HG03064 (cell line): ENCODE measurements at regions not wholly inside any gene's neighbourhood (a gene's known extent, or its start where the extent isn't known, plus 50 kb on each side); places are given as distances from the start of the nearest gene placed in this dataset.
"Not testable (repeated sequence)": the region's sequence is repeated elsewhere in the genome, so short reads cannot be mapped to it uniquely, and the experiment has no call there.

Source experiments
- ATAC-seq: cut with Tn5 transposase; IDR thresholded peaks from one replicate; pipeline ENCODE4 v1.9.1; 2021; ENCODE audit warnings: low read depth; ENCODE audit not compliant: unreplicated experiment

DNA sequence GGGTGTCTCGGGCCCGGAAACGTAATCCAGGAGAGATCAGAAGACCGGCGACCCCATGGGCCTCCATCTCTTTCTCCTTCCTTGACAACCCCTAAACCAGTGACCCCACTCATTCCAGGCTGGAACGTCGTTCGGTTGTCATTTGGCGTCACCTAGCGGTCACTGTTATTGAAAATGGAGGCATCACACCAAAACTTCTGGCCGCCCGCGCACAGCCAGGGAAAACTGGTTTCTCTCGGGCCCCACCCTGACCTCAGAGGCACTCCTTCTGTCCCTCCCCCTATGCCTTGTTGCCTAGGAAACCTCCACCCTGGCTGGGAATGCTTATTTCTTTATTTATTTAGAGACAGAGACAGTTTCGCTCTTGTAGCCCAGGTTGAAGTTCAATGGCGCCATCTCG is 2327.3 kb upstream of the TPTE start:
- ATAC-seq = peak; percentile 81

DNA sequence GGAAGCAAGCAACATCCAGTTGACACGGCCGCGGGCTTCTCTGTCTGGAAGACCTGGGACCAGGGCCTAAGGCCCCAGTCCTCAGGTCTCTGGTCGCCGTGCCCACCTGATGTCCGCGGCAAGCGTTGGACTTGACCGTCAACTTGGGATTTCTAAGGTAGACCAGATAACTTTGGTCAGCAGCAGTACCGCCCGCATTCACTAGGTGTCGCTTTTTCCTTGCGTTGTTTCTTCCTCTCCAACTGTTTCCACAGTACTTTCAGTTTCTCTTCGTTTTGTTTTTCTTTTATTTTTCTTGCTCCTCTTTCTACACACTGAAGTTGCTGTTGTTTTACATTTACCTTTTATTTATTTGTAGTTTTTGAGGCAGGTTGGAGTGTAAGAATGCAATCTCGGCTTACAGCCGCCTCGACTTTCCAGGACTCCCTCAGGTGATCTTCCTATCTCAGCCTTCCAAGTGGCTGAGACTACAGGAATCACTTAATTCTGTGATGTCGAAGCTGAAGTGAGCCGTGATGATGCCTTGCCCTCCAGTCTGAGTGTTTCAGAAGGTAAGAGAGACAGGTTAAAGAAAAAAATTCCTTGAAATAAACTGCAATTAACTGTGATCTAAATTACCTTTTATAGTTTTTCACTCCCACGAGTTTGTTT is 2323.9 kb upstream of the TPTE start:
- ATAC-seq = not testable (repeated sequence)

DNA sequence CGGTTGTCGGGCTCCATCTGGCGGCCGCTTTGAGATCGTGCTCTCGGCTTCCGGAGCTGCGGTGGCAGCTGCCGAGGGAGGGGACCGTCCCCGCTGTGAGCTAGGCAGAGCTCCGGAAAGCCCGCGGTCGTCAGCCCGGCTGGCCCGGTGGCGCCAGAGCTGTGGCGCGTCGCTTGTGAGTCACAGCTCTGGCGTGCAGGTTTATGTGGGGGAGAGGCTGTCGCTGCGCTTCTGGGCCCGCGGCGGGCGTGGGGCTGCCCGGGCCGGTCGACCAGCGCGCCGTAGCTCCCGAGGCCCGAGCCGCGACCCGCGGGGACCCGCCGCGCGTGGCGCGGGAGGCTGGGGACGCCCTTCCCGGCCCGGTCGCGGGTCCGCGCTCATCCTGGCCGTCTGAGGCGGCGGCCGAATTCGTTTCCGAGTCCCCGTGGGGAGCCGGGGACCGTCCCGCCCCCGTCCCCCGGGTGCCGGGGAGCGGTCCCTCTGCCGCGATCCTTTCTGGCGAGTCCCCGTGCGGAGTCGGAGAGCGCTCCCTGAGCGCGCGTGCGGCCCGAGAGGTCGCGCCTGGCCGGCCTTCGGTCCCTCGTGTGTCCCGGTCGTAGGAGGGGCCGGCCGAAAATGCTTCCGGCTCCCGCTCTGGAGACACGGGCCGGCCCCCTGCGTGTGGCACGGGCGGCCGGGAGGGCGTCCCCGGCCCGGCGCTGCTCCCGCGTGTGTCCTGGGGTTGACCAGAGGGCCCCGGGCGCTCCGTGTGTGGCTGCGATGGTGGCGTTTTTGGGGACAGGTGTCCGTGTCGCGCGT is 2316.1 kb upstream of the TPTE start:
- ATAC-seq = not testable (repeated sequence)

DNA sequence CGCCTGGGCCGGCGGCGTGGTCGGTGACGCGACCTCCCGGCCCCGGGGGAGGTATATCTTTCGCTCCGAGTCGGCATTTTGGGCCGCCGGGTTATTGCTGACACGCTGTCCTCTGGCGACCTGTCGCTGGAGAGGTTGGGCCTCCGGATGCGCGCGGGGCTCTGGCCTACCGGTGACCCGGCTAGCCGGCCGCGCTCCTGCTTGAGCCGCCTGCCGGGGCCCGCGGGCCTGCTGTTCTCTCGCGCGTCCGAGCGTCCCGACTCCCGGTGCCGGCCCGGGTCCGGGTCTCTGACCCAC is 2315.5 kb upstream of the TPTE start:
- not testable (repeated sequence) for ATAC-seq

DNA sequence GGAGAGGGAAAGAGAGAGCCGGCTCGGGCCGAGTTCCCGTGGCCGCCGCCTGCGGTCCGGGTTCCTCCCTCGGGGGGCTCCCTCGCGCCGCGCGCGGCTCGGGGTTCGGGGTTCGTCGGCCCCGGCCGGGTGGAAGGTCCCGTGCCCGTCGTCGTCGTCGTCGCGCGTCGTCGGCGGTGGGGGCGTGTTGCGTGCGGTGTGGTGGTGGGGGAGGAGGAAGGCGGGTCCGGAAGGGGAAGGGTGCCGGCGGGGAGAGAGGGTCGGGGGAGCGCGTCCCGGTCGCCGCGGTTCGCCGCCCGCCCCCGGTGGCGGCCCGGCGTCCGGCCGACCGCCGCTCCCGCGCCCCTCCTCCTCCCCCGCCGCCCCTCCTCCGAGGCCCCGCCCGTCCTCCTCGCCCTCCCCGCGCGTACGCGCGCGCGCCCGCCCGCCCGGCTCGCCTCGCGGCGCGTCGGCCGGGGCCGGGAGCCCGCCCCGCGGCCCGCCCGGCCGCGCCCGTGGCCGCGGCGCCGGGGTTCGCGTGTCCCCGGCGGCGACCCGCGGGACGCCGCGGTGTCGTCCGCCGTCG is 2308.3 kb upstream of the TPTE start:
- ATAC-seq = not testable (repeated sequence)

DNA sequence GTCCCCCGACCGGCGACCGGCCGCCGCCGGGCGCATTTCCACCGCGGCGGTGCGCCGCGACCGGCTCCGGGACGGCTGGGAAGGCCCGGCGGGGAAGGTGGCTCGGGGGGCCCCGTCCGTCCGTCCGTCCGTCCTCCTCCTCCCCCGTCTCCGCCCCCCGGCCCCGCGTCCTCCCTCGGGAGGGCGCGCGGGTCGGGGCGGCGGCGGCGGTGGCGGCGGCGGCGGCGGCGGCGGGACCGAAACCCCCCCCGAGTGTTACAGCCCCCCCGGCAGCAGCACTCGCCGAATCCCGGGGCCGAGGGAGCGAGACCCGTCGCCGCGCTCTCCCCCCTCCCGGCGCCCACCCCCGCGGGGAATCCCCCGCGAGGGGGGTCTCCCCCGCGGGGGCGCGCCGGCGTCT is 2306.8 kb upstream of the TPTE start:
- ATAC-seq = not testable (repeated sequence)

DNA sequence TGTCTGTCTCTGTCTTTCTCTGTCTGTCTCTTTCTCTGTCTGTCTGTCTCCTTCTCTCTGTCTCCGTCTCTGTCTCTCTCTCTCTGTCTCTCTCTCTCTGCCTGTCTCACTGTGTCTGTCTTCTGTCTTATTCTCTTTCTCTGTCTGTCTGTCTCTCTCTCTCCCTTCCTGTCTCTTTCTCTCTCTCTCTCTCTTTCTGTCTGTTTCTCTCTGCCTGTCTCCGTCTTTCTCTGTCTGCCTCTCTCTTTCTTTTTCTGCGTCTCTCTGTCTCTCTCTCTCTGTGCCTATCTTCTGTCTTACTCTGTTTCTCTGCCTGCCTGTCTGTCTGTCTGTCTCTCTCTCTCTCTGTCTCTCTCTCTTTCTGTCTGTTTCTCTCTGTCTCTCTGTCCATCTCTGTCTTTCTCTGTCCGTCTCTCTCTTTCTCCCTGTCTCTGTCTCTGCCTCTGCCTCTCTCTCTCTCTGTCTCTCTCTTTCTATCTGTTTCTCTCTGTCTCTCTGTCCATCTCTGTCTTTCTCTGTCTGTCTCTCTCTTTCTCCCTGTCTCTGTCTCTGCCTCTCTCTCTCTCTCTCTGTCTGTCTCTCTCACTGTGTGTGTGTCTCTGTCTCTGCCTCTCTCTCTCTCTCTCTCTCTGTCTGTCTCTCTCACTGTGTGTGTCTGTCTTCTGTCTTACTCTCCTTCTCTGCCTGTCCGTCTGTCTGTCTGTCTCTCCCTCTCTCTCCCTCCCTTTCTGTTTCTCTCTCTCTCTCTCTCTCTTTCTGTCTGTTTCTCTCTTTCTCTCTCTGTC is 2291.8 kb upstream of the TPTE start:
- ATAC-seq = not testable (repeated sequence)

DNA sequence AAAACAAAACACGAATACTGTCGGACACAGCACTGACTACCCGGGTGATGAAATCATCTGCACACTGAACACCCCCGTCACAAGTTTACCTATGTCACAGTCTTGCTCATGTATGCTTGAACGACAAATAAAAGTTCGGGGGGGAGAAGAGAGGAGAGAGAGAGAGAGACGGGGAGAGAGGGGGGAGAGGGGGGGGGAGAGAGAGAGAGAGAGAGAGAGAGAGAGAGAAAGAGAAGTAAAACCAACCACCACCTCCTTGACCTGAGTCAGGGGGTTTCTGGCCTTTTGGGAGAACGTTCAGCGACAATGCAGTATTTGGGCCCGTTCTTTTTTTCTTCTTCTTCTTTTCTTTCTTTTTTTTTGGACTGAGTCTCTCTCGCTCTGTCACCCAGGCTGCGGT is 2290.1 kb upstream of the TPTE start:
- ATAC-seq = not testable (repeated sequence)

DNA sequence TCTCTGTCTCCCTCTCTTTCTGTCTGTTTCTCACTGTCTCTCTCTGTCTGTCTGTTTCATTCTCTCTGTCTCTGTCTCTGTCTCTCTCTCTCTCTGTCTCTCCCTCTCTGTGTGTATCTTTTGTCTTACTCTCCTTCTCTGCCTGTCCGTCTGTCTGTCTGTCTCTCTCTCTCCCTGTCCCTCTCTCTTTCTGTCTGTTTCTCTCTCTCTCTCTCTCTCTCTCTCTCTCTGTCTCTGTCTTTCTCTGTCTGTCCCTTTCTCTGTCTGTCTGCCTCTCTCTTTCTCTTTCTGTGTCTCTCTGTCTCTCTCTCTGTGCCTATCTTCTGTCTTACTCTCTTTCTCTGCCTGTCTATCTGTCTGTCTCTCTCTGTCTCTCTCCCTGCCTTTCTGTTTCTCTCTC is 2288.4 kb upstream of the TPTE start:
- not testable (repeated sequence) for ATAC-seq

DNA sequence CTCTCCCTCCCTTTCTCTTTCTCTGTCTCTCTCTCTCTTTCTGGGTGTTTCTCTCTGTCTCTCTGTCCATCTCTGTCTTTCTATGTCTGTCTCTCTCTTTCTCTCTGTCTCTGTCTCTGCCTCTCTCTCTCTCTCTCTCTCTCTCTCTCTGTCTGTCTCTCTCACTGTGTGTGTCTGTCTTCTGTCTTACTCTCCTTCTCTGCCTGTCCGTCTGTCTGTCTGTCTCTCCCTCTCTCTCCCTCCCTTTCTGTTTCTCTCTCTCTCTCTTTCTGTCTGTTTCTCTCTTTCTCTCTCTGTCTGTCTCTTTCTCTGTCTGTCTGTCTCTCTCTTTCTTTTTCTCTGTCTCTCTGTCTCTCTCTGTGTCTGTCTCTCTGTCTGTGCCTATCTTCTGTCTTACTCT is 2287.3 kb upstream of the TPTE start:
- ATAC-seq = not testable (repeated sequence)

DNA sequence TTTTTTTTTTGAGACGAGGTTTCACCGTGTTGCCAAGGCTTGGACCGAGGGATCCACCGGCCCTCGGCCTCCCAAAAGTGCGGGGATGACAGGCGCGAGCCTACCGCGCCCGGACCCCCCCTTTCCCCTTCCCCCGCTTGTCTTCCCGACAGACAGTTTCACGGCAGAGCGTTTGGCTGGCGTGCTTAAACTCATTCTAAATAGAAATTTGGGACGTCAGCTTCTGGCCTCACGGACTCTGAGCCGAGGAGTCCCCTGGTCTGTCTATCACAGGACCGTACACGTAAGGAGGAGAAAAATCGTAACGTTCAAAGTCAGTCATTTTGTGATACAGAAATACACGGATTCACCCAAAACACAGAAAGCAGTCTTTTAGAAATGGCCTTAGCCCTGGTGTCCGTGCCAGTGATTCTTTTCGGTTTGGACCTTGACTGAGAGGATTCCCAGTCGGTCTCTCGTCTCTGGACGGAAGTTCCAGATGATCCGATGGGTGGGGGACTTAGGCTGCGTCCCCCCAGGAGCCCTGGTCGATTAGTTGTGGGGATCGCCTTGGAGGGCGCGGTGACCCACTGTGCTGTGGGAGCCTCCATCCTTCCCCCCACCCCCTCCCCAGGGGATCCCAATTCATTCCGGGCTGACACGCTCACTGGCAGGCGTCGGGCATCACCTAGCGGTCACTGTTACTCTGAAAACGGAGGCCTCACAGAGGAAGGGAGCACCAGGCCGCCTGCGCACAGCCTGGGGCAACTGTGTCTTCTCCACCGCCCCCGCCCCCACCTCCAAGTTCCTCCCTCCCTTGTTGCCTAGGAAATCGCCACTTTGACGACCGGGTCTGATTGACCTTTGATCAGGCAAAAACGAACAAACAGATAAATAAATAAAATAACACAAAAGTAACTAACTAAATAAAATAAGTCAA is 2276.4 kb upstream of the TPTE start:
- ATAC-seq = peak; percentile 48

DNA sequence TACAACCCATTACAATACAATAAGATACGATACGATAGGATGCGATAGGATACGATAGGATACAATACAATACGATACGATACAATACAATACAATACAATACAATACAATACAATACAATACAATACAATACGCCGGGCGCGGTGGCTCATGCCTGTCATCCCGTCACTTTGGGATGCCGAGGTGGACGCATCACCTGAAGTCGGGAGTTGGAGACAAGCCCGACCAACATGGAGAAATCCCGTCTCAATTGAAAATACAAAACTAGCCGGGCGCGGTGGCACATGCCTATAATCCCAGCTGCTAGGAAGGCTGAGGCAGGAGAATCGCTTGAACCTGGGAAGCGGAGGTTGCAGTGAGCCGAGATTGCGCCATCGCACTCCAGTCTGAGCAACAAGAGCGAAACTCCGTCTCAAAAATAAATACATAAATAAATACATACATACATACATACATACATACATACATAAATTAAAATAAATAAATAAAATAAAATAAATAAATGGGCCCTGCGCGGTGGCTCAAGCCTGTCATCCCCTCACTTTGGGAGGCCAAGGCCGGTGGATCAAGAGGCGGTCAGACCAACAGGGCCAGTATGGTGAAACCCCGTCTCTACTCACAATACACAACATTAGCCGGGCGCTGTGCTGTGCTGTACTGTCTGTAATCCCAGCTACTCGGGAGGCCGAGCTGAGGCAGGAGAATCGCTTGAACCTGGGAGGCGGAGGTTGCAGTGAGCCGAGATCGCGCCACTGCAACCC is 2275.6 kb upstream of the TPTE start:
- ATAC-seq = peak; percentile 77

DNA sequence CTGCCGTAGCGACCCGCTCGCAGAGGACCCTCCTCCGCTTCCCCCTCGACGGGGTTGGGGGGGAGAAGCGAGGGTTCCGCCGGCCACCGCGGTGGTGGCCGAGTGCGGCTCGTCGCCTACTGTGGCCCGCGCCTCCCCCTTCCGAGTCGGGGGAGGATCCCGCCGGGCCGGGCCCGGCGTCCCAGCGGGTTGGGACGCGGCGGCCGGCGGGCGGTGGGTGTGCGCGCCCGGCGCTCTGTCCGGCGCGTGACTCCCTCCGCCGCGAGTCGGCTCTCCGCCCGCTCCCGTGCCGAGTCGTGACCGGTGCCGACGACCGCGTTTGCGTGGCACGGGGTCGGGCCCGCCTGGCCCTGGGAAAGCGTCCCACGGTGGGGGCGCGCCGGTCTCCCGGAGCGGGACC is 2269.7 kb upstream of the TPTE start:
- ATAC-seq = not testable (repeated sequence)

DNA sequence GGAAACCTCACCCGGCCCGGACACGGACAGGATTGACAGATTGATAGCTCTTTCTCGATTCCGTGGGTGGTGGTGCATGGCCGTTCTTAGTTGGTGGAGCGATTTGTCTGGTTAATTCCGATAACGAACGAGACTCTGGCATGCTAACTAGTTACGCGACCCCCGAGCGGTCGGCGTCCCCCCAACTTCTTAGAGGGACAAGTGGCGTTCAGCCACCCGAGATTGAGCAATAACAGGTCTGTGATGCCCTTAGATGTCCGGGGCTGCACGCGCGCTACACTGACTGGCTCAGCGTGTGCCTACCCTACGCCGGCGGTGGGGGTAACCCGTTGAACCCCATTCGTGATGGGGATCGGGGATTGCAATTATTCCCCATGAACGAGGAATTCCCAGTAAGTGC is 2266.3 kb upstream of the TPTE start:
- ATAC-seq = not testable (repeated sequence)

DNA sequence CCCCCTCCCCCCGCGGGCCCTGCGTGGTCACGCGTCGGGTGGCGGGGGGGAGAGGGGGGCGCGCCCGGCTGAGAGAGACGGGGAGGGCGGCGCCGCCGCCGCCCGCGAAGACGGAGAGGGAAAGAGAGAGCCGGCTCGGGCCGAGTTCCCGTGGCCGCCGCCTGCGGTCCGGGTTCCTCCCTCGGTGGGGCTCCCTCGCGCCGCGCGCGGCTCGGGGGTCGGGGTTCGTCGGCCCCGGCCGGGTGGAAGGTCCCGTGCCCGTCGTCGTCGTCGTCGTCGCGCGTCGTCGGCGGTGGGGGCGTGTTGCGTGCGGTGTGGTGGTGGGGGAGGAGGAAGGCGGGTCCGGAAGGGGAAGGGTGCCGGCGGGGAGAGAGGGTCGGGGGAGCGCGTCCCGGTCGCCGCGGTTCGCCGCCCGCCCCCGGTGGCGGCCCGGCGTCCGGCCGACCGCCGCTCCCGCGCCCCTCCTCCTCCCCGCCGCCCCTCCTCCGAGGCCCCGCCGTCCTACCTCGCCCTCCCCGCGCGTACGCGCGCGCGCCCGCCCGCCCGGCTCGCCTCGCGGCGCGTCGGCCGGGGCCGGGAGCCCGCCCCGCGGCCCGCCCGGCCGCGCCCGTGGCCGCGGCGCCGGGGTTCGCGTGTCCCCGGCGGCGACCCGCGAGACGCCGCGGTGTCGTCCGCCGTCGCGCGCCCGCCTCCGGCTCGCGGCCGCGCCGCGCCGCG is 2264.1 kb upstream of the TPTE start:
- ATAC-seq = not testable (repeated sequence)

DNA sequence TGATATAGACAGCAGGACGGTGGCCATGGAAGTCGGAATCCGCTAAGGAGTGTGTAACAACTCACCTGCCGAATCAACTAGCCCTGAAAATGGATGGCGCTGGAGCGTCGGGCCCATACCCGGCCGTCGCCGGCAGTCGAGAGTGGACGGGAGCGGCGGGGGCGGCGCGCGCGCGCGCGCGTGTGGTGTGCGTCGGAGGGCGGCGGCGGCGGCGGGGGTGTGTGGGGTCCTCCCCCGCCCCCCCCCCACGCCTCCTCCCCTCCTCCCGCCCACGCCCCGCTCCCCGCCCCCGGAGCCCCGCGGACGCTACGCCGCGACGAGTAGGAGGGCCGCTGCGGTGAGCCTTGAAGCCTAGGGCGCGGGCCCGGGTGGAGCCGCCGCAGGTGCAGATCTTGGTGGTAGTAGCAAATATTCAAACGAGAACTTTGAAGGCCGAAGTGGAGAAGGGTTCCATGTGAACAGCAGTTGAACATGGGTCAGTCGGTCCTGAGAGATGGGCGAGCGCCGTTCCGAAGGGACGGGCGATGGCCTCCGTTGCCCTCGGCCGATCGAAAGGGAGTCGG is 2261.2 kb upstream of the TPTE start:
- not testable (repeated sequence) for ATAC-seq
